Suppressor macrophage treated with lipopolysaccharide for 1 hour (primary cell): ENCODE measurements at regions not wholly inside any gene's neighbourhood (a gene's known extent, or its start where the extent isn't known, plus 50 kb on each side); places are given as distances from the start of the nearest gene placed in this dataset.

Experiments
- DNase-seq, 3 donors: peaks; one replicate each; pipeline ENCODE4 v3.0.0-alpha.2; 2020 to 2022

GRCh38 chr5:164934561-164934960 lies 1429.1 kb downstream of the MAT2B start:
- no peak for DNase-seq

- no peak for DNase-seq
Measured at GRCh38 chr5:164941132-164941531, 1435.7 kb downstream of the MAT2B start.

DNA sequence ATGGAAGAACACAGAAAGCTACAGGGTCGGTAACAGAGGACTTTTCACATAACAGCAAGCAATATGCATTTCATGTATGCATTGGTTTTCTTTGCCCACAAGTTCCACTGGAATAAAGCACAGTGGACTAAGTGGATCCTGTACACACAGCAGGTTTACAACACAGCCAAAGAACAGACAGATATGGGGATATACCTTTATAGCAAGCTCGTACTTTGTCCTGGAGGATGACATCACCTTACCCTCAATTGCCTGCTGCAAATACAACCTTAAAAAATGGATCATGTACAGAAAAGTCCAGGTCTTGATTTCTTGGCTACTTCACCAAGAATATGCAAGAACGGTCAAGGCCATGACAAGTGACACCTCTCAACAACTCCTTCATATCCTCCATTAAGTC lies 1445.5 kb downstream of the MAT2B start:
- DNase-seq: no peak

GRCh38 chr5:164951570-164951969 lies 1446.2 kb downstream of the MAT2B start:
- DNase-seq: no peak

DNA sequence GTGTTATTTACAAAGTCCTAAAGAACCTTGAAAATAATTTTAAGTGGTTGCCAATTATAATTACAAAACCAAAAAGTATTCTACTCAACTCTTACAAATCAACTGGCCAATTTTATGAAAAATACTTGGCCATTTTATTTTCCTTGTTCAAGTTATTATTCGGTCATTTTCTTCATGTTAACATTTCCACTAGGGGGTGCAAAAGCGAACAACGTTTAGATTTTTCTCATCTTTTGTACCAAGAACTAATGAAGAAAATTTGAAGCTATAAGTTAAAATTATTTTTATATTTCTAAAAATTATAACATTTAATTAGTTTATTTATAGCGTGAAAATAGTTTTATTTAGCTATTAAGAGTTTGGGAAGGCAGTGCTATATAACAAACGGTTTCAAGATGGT lies 1453.3 kb downstream of the MAT2B start:
- peak in 2 of 3 donors; percentile 1 to 20 for DNase-seq

- no peak for DNase-seq
Measured at GRCh38 chr5:164959761-164960160, 1454.3 kb downstream of the MAT2B start.

DNA sequence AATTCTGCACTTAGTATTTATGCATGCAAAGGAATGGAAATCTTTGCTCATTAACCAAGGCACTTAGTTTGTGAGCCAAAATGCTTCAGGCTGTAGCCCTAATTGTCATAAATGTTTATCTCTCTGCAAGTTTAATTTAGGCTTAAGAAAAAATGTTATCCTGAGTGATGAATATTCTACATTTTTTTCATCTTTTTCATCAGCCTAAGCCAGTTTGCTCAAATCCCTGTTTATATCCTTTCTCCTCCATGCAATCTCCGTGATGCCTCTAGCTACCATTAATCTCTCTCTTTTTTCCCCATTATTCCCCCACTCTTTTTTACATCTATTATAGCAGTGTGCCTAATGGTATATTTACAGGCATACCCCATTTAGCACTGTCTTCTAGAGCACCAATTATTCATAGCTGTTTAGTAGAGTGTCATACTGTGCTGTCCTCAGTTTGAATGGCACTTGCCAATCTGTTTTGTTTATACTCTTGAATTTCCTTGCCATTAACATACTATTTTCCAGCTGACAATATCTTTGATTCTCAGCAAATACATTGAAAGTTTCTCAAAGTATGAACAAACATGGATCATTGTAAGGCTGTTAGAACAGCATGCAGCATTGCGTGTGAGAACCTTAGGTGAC lies 1457.0 kb downstream of the MAT2B start:
- no peak for DNase-seq

GRCh38 chr5:164966611-164967010 lies 1461.2 kb downstream of the MAT2B start:
- no peak for DNase-seq

DNA sequence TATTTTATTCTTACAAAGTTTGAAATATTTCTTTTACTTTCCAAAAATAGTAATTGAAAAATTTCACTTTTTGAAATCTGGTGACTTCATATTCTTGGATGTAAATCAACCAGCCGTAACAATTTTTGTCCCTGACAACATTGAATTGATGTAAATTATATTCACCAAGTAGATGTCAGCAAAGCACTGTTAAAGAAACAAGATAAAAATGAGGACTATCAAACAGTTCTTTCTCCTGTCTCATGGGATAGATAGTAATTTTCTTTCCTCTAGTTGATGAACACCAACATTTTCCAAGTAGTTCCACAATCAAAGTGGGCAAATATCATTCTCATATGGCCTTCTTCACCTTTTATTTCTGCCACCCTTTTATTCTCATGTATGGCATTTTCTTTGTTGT lies 1461.9 kb downstream of the MAT2B start:
- DNase-seq: no peak

GRCh38 chr5:164972973-164973372 lies 1467.6 kb downstream of the MAT2B start:
- DNase-seq: no peak

DNA sequence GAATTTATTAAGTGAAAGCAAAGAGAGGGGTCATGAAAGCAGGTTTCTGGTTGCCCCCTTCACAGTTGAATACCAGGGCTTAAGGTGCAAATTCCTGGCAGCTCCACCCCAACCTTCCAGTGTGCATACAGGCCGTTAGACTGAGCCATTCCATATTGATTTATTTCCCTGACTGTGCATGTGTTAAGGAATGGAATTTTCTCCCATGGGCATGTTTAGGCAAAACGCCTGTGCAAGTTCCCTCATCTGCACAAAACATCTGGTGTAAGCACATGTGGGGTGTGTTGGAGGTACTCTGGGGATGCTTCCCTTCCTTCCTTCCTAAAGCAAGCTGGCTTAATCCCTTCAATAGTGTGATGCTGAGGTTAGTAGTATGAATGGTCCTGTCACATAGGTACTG lies 1470.6 kb downstream of the MAT2B start:
- no peak for DNase-seq

DNA sequence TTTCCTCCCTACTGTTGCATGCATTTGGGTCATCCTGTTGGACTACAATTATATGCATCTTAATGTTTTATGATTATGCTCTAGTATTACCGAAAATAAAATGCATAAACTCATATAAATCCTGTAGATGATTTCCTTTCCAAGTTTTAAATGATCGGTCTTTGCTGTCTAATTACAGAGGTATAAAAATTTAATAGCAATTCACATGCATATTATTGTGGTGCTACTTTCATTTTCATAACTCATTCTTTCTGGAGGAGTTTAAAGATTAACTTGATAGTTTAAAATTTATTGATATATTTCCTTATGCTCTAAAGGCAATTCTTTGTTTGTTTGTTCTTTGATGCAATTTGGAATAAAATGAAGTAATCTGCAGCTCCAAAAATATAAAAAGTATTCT lies 1475.1 kb downstream of the MAT2B start:
- DNase-seq: no peak

GRCh38 chr5:164998142-164998541 lies 1492.7 kb downstream of the MAT2B start:
- DNase-seq: no peak

DNA sequence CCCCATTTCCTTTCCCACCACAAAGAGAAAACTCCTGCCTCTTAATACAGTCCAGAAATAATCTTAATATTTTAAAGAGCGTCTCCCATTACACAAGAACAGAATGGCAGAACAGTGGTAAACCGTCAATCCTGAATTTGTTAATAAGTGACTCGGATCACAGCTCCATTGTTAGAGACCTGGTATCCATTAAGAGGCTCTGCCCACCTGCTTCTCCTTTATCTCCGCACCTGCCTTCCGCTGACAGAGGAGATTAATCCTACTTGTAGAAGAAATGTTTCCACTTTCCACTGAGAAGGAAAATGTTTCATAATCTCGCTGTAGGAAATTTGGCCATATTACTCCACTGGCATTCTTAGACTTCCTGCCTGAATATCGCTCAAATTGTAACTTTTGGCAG lies 1493.2 kb downstream of the MAT2B start:
- no peak for DNase-seq

- DNase-seq: no peak
Measured at GRCh38 chr5:165000479-165001190, 1495.2 kb downstream of the MAT2B start.

GRCh38 chr5:165003283-165003682 lies 1497.9 kb downstream of the MAT2B start:
- no peak for DNase-seq

DNA sequence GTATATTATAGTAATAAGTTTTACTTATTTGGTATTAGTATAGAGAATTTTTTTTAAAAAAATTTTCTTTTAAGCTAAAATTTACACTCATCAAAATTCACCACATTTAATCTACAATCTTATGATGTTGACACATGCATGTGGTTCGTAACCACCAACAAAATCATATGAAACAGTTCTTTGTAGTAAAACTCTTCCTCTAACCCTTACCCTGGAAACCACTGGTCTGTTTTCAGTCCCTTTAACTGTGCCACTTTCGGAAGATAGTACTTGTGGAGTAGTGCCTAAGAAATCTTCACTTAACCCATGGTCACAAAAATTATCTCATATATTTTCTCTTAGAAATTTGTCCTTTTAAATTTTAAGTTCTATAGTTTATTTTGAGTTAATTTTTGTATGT lies 1498.8 kb downstream of the MAT2B start:
- DNase-seq: no peak

- peak; percentile 28 to 64 (median 62) for DNase-seq
Measured at GRCh38 chr5:165014439-165014838, 1509.0 kb downstream of the MAT2B start.

- peak; percentile 1 to 54 (median 51) for DNase-seq
Measured at GRCh38 chr5:165015126-165015525, 1509.7 kb downstream of the MAT2B start.

DNA sequence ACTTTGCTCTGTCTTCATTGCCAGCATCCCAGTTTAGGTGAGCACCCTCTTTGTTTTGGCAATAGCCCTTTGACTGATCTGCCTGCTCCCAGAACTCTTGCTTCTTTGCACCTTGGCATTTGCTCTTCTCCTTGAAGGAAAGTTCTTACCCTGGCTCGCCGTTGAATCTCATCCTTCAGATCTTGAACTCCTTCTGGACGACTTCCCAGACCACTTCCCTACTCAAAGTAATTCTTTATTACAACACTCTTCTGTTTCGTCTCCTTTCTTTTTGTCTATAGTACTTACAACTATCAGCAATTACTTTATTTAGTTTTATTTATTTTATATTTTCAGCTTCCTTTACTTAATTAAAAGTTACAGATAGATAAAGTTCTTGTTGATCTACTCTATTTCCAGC lies 1510.1 kb downstream of the MAT2B start:
- DNase-seq: no peak

- no peak for DNase-seq
Measured at GRCh38 chr5:165026971-165027370, 1521.6 kb downstream of the MAT2B start.

- DNase-seq: no peak
Measured at GRCh38 chr5:165028356-165028755, 1522.9 kb downstream of the MAT2B start.

- peak; percentile 78 to 80 (median 78) for DNase-seq
Measured at GRCh38 chr5:165029099-165029870, 1523.9 kb downstream of the MAT2B start.

- DNase-seq: no peak
Measured at GRCh38 chr5:165030971-165031370, 1525.6 kb downstream of the MAT2B start.
